Chondrocyte (in vitro differentiated cells): ENCODE measurements at regions not wholly inside any gene's neighbourhood (a gene's known extent, or its start where the extent isn't known, plus 50 kb on each side); places are given as distances from the start of the nearest gene placed in this dataset.

Source experiments
- DNase-seq: peaks from one replicate; pipeline ENCODE4 v3.0.0; 2021; ENCODE audit warnings: mixed read lengths, low spot score
- H3K27ac Mint-ChIP-seq: one replicate; pipeline ENCODE4 v1.8.0; 2021; ENCODE audit warnings: mild to moderate bottlenecking, moderate library complexity, mixed read lengths; ENCODE audit not compliant: unreplicated experiment
- H3K27me3 Mint-ChIP-seq: 2 replicates; pipeline ENCODE4 v1.8.0; 2021; ENCODE audit warnings: low read depth, mixed read lengths
- H3K36me3 Mint-ChIP-seq: 2 replicates; pipeline ENCODE4 v1.8.0; 2021; ENCODE audit warnings: low read depth, mixed read lengths
- H3K4me1 Mint-ChIP-seq: 2 replicates; pipeline ENCODE4 v1.8.0; 2021; ENCODE audit warnings: low read depth, mild to moderate bottlenecking, mixed read lengths
- H3K4me3 Mint-ChIP-seq: one replicate; pipeline ENCODE4 v1.8.0; 2021; ENCODE audit warnings: mild to moderate bottlenecking, moderate library complexity, mixed read lengths; ENCODE audit not compliant: unreplicated experiment
- H3K9me3 Mint-ChIP-seq: 2 replicates; pipeline ENCODE4 v1.8.0; 2021; ENCODE audit warnings: low read depth, mixed read lengths
- CTCF ChIP-seq: fragments of 200-600 bp; sonication (generic); IDR thresholded peaks from 2 replicates; pipeline ENCODE4 v1.5.0; 2021; ENCODE audit warnings: antibody characterized with exemption, mild to moderate bottlenecking, moderate library complexity

- Mint-ChIP-seq H3K36me3 (no peaks in the 10 kb centered on the region), H3K9me3 (peaks cover 5% of the 10 kb centered on the region), H3K27ac (no peak overlapping the region), H3K4me3 (no peak overlapping the region), H3K4me1 (no peaks in the 10 kb centered on the region), H3K27me3 (no peaks in the 10 kb centered on the region)
- no peak for TF ChIP-seq CTCF
- no peak for DNase-seq
Measured at GRCh38 chr15:95674031-95674430, 656.5 kb upstream of the NR2F2 start.

GRCh38 chr15:95676500-95676899, 654.0 kb upstream of the NR2F2 start:
- TF ChIP-seq CTCF, result no peak
- no peak for DNase-seq
- no peaks in the 10 kb centered on the region for H3K36me3 Mint-ChIP-seq
- peaks cover 4% of the 10 kb centered on the region for H3K4me1 Mint-ChIP-seq
- no peak overlapping the region for H3K27ac Mint-ChIP-seq
- H3K27me3 Mint-ChIP-seq, result no peaks in the 10 kb centered on the region
- no peak overlapping the region for H3K4me3 Mint-ChIP-seq
- H3K9me3 Mint-ChIP-seq, result peaks cover 5% of the 10 kb centered on the region

- Mint-ChIP-seq H3K9me3 (peaks cover 5% of the 10 kb centered on the region), H3K27ac (no peak overlapping the region), H3K4me3 (no peak overlapping the region), H3K27me3 (no peaks in the 10 kb centered on the region), H3K4me1 (peaks cover 12% of the 10 kb centered on the region), H3K36me3 (no peaks in the 10 kb centered on the region)
- TF ChIP-seq CTCF, result no peak
- DNase-seq, result no peak
Measured at GRCh38 chr15:95679847-95680582, 650.5 kb upstream of the NR2F2 start.

GRCh38 chr15:95680728-95681127, 649.8 kb upstream of the NR2F2 start:
- peaks cover under 1% of the 10 kb centered on the region for H3K9me3 Mint-ChIP-seq
- no peak for TF ChIP-seq CTCF
- no peak overlapping the region for H3K4me3 Mint-ChIP-seq
- no peak overlapping the region for H3K27ac Mint-ChIP-seq
- peaks cover 12% of the 10 kb centered on the region for H3K4me1 Mint-ChIP-seq
- DNase-seq, result no peak
- H3K36me3 Mint-ChIP-seq, result no peaks in the 10 kb centered on the region
- H3K27me3 Mint-ChIP-seq, result no peaks in the 10 kb centered on the region

- no peak for TF ChIP-seq CTCF
- DNase-seq, result no peak
- Mint-ChIP-seq H3K27ac (no peak overlapping the region), H3K27me3 (no peaks in the 10 kb centered on the region), H3K4me3 (no peak overlapping the region), H3K4me1 (peaks cover 12% of the 10 kb centered on the region), H3K36me3 (no peaks in the 10 kb centered on the region), H3K9me3 (no peaks in the 10 kb centered on the region)
Measured at GRCh38 chr15:95681836-95682544, 648.5 kb upstream of the NR2F2 start.
